ENCODE measurements at regions not wholly inside any gene's neighbourhood (a gene's known extent, or its start where the extent isn't known, plus 50 kb on each side); places are given as distances from the start of the nearest gene placed in this dataset.

DNA sequence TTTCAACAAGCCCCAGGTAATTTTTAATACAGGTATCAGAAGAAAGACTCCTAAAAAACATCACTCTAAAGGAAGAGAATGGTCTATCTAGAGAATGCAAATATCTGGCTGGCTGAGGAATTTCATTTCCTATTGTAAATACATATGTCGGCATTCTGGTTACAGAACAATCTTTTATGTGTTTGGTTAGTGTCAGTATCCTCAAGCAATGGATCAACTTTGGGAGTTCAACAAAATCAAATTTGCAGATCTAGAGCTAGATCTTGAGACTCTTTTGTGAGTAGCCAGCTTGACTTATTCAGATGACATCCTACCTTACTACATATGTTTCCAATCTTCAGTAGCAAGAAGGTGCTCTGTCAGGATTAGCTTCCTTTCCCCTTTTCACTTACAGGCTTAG, 145.1 kb downstream of the BTC start:
- POLR2A ChIA-PET (ENCODE audit: partially characterized antibody) = no interaction called here
- Histone ChIP-seq H3K4me3 (ENCODE audit: low read length in 2 of 2) (no peak overlapping the region), H3K9me3 (ENCODE audit: control insufficient read depth in 1 of 2, low read length in 2 of 2) (no peaks in the 10 kb centered on the region), H3K27ac (ENCODE audit: low read depth, low read length) (no peak overlapping the region), H3K36me3 (ENCODE audit: insufficient read depth, low read length) (no peaks in the 10 kb centered on the region), H3K4me1 (ENCODE audit: insufficient read depth, low read length) (no peaks in the 10 kb centered on the region), H3K27me3 (ENCODE audit: insufficient read depth, low read length) (no peaks in the 10 kb centered on the region)
- intact Hi-C loops (cut with micrococcal nuclease) = no loop called here
- Mint-ChIP-seq H3K9me3 (peaks cover 0 to 3% (median 0%) of the 10 kb centered on the region in 8 donors), H3K27ac (no peak overlapping the region), H3K36me3 (no peaks in the 10 kb centered on the region), H3K4me1 (no peaks in the 10 kb centered on the region), H3K4me3 (no peak overlapping the region), H3K27me3 (peaks cover 0 to 2% of the 10 kb centered on the region in 2 donors)
- no peak for DNase-seq
- CTCF ChIA-PET (ENCODE audit: partially characterized antibody) = no interaction called here

DNA sequence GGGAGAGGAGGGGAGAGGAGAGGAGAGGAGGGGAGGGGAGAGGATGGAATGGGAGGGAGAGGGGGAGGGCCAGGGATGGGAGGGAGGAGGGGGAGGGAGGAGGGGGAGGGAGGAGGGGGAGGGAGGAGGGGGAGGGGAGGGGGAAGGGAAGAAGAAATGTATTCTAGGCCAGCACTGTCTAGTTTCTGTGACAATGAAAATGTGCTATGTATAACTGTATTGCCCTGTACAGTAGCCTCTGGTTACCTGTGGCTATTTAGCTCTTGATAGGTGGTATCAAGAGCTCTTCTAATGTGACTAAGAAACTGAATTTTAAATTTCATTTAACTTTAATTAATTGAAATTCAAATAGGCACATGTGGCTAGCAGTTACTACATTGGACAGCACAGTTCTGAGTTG, 143.1 kb downstream of the BTC start:
- Mint-ChIP-seq H3K9me3 (peaks cover 0 to 3% (median 0%) of the 10 kb centered on the region in 8 donors), H3K36me3 (no peaks in the 10 kb centered on the region), H3K4me3 (no peak overlapping the region), H3K27ac (no peak overlapping the region), H3K4me1 (no peaks in the 10 kb centered on the region), H3K27me3 (peaks cover 0 to 2% of the 10 kb centered on the region in 2 donors)
- Histone ChIP-seq H3K27ac (ENCODE audit: low read depth, low read length) (no peak overlapping the region), H3K4me1 (ENCODE audit: insufficient read depth, low read length) (no peaks in the 10 kb centered on the region), H3K27me3 (ENCODE audit: insufficient read depth, low read length) (no peaks in the 10 kb centered on the region), H3K36me3 (ENCODE audit: insufficient read depth, low read length) (no peaks in the 10 kb centered on the region), H3K9me3 (ENCODE audit: control insufficient read depth in 1 of 2, low read length in 2 of 2) (no peaks in the 10 kb centered on the region), H3K4me3 (ENCODE audit: low read length in 2 of 2) (no peak overlapping the region)
- DNase-seq = no peak
- intact Hi-C loops (cut with micrococcal nuclease) = no loop called here
- POLR2A ChIA-PET (ENCODE audit: partially characterized antibody) = no interaction called here
- CTCF ChIA-PET (ENCODE audit: partially characterized antibody) = no interaction called here

DNA sequence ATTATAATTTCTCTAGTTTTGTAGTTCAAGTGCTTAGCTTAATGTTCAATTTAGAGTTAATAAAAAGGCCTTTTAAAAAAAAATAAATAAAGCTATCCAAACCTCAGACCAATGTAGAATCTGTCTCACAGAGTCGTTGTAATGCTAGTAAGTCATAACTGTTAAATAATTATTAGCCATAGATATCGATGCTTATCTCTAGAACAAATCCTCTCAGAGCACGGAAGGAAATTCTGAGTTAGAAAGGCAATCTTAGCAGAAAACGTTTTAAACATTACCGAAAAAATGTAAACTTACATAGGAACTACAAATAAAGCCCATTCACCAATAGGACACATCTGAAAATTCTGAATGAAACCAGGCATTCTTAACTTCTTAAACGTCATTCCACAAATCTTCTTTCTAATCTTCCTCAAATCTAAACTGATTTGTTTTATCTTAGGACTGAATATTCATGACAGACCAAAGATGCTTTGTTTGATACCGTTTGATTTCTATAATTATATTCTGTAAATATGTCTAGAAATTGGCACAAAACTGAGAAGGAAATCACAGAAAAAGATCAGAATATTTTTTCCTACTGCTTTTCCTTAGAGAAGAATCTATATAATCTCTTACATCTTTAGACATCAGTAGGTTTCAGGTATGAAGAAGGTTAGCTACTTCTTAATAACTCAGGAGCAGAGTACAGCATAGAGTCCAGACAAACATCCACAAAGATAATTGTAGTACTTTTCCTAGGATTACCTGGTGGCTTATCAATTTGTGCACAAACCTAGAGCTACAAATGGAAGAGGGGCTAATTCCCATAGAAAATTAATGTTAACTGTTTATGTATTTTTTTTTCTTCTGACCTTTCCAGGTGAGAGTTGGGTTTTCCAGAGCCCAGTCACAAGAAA, 140.7 kb downstream of the BTC start:
- Histone ChIP-seq H3K4me1 (ENCODE audit: insufficient read depth, low read length) (no peaks in the 10 kb centered on the region), H3K4me3 (ENCODE audit: low read length in 2 of 2) (no peak overlapping the region), H3K27me3 (ENCODE audit: insufficient read depth, low read length) (no peaks in the 10 kb centered on the region), H3K27ac (ENCODE audit: low read depth, low read length) (no peak overlapping the region), H3K36me3 (ENCODE audit: insufficient read depth, low read length) (no peaks in the 10 kb centered on the region), H3K9me3 (ENCODE audit: control insufficient read depth in 1 of 2, low read length in 2 of 2) (no peaks in the 10 kb centered on the region)
- DNase-seq = no peak
- no peaks in the 10 kb centered on the region for H3K27me3 Mint-ChIP-seq
- peaks cover 0 to 5% (median 0%) of the 10 kb centered on the region in 8 donors for H3K9me3 Mint-ChIP-seq
- intact Hi-C loops (cut with micrococcal nuclease) = no loop called here
- no peaks in the 10 kb centered on the region for H3K36me3 Mint-ChIP-seq
- H3K27ac Mint-ChIP-seq = no peak overlapping the region
- ChIA-PET CTCF (ENCODE audit: partially characterized antibody) (no interaction called here), POLR2A (ENCODE audit: partially characterized antibody) (no interaction called here)
- no peak overlapping the region for H3K4me3 Mint-ChIP-seq
- no peaks in the 10 kb centered on the region for H3K4me1 Mint-ChIP-seq

DNA sequence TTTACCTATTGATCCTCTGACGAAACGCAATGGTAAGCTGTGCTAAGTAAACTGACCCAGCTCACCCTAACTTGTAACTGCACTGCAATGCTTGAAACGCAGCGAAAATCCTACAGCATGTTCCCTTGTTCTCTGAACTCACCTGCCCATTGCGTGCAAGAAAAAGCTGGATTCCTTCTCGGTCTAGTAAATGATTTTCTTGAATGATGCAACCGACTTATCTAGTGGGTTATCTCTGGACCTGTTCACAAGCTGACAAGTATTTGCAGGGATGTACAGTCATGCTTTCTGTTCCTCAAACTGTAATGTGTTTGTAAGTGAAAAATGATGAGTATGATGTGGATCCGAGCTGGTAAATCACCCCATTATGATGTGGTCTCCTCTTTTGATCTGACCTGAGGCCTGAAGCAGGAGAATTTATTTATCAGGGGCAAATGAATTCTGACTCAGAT, 140.1 kb downstream of the BTC start:
- no peaks in the 10 kb centered on the region for H3K36me3 Mint-ChIP-seq
- peaks cover 0 to 5% (median 0%) of the 10 kb centered on the region in 8 donors for H3K9me3 Mint-ChIP-seq
- no peak overlapping the region for H3K4me3 Mint-ChIP-seq
- Histone ChIP-seq H3K27ac (ENCODE audit: low read depth, low read length) (no peak overlapping the region), H3K36me3 (ENCODE audit: insufficient read depth, low read length) (no peaks in the 10 kb centered on the region), H3K9me3 (ENCODE audit: control insufficient read depth in 1 of 2, low read length in 2 of 2) (no peaks in the 10 kb centered on the region), H3K4me3 (ENCODE audit: low read length in 2 of 2) (no peak overlapping the region), H3K27me3 (ENCODE audit: insufficient read depth, low read length) (no peaks in the 10 kb centered on the region), H3K4me1 (ENCODE audit: insufficient read depth, low read length) (no peaks in the 10 kb centered on the region)
- H3K27me3 Mint-ChIP-seq = no peaks in the 10 kb centered on the region
- POLR2A ChIA-PET (ENCODE audit: partially characterized antibody) = no interaction called here
- CTCF ChIA-PET (ENCODE audit: partially characterized antibody) = no interaction called here
- intact Hi-C loops (cut with micrococcal nuclease) = no loop called here
- no peak overlapping the region for H3K27ac Mint-ChIP-seq
- H3K4me1 Mint-ChIP-seq = no peaks in the 10 kb centered on the region
- no peak for DNase-seq

DNA sequence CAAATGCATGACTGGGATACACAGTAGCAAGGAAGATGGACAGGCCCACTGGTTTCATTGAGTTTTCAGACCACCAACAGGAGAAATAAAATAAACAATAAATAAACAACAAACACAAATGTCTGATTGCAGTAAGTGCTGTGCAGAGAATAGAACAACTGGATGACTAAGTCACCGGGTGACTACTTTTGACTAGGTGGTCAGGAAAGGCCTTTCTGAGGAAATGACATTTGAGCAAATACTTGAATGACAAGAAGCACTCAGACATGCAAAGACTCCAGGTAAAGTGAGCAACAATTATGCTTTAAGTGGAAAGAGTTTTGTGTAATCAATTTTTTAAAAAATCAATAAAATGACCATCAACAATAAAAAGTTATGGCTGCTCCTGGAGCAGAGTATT, 137.7 kb downstream of the BTC start:
- no peaks in the 10 kb centered on the region for H3K36me3 Mint-ChIP-seq
- H3K4me1 Mint-ChIP-seq = no peaks in the 10 kb centered on the region
- no peak overlapping the region for H3K27ac ChIP-seq (ENCODE audit: low read depth, low read length)
- H3K36me3 ChIP-seq (ENCODE audit: insufficient read depth, low read length) = no peaks in the 10 kb centered on the region
- no peak overlapping the region for H3K27ac Mint-ChIP-seq
- no peak overlapping the region for H3K4me3 ChIP-seq (ENCODE audit: low read length in 2 of 2)
- H3K9me3 ChIP-seq (ENCODE audit: control insufficient read depth in 1 of 2, low read length in 2 of 2) = no peaks in the 10 kb centered on the region
- no peaks in the 10 kb centered on the region for H3K4me1 ChIP-seq (ENCODE audit: insufficient read depth, low read length)
- H3K27me3 Mint-ChIP-seq = no peaks in the 10 kb centered on the region
- no peaks in the 10 kb centered on the region for H3K27me3 ChIP-seq (ENCODE audit: insufficient read depth, low read length)
- ChIA-PET CTCF (ENCODE audit: partially characterized antibody) (no interaction called here), POLR2A (ENCODE audit: partially characterized antibody) (no interaction called here)
- H3K4me3 Mint-ChIP-seq = no peak overlapping the region
- no peak for DNase-seq
- peaks cover 0 to 2% (median 0%) of the 10 kb centered on the region in 8 donors for H3K9me3 Mint-ChIP-seq
- intact Hi-C loops (cut with micrococcal nuclease) = no loop called here

DNA sequence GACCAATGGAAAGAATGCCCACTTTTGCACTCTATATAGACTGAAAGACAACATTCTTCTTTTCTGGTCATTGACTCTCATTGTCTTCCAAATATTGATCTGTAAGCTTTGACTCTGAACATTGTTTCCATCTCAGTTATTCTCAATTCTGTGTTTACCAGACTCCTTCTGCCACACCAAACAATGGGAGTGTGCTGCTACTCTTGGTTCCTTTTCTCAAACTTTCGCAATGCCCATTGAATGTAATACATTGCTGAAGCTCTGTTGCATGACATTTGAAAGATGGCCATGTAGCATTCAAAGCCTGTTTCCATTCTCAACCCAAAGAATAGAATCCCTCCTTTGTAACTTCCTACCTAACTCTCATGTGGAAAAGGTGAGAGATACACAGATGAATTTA, 136.2 kb downstream of the BTC start:
- Mint-ChIP-seq H3K9me3 (peaks cover 0 to 2% (median 0%) of the 10 kb centered on the region in 8 donors), H3K27me3 (no peaks in the 10 kb centered on the region), H3K36me3 (no peaks in the 10 kb centered on the region), H3K4me3 (no peak overlapping the region), H3K4me1 (no peaks in the 10 kb centered on the region), H3K27ac (no peak overlapping the region)
- DNase-seq = no peak
- ChIA-PET CTCF (ENCODE audit: partially characterized antibody) (no interaction called here), POLR2A (ENCODE audit: partially characterized antibody) (no interaction called here)
- Histone ChIP-seq H3K9me3 (ENCODE audit: control insufficient read depth in 1 of 2, low read length in 2 of 2) (no peaks in the 10 kb centered on the region), H3K4me3 (ENCODE audit: low read length in 2 of 2) (no peak overlapping the region), H3K27me3 (ENCODE audit: insufficient read depth, low read length) (no peaks in the 10 kb centered on the region), H3K27ac (ENCODE audit: low read depth, low read length) (no peak overlapping the region), H3K4me1 (ENCODE audit: insufficient read depth, low read length) (no peaks in the 10 kb centered on the region), H3K36me3 (ENCODE audit: insufficient read depth, low read length) (no peaks in the 10 kb centered on the region)
- intact Hi-C loops (cut with micrococcal nuclease) = no loop called here

DNA sequence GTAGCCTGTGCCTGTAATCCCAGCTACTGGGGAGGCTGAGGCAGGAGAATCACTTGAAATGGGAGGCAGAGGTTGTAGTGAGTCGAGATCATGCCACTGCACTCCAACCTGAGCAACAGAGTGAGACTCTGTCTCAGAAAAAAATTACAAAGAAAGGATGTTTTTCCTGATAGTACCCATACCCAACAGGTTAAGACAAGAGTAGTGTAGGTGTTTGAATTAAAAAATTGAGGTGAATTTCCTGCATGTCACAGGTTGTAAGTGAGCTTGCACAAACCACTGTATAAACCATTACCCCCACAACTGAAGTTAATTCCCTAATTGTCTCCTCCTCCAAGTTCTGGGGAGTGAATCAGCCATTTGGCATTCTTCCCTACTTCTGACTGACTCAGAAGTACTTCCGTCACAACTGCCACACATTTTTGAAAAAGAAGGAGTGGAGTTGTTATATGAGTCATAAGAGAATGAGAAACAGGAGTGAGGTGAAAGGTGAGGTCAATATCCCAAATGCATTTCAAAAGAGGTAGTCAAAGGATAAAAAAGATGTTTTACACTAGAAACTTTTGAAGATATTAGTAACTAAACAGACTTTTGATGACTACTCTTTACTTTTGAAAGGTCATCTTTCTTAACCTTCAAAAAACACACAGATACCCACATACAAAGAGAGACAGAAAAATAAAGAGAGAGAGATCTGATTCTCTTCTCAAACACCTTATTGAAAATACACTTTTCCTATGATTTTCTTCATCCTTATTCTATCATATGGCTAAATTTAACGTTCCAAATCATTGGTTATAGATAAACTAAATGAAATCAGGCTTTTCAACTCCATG, 134.5 kb downstream of the BTC start:
- Mint-ChIP-seq H3K4me3 (no peak overlapping the region), H3K36me3 (no peaks in the 10 kb centered on the region), H3K27me3 (peaks cover 0 to 2% of the 10 kb centered on the region in 2 donors), H3K4me1 (no peaks in the 10 kb centered on the region), H3K27ac (no peak overlapping the region), H3K9me3 (peaks cover 0 to 2% (median 0%) of the 10 kb centered on the region in 8 donors)
- no peaks in the 10 kb centered on the region for H3K4me1 ChIP-seq (ENCODE audit: insufficient read depth, low read length)
- no peak for DNase-seq
- no peak overlapping the region for H3K27ac ChIP-seq (ENCODE audit: low read depth, low read length)
- ChIA-PET CTCF (ENCODE audit: partially characterized antibody) (no interaction called here), POLR2A (ENCODE audit: partially characterized antibody) (no interaction called here)
- H3K36me3 ChIP-seq (ENCODE audit: insufficient read depth, low read length) = no peaks in the 10 kb centered on the region
- no peaks in the 10 kb centered on the region for H3K27me3 ChIP-seq (ENCODE audit: insufficient read depth, low read length)
- H3K9me3 ChIP-seq (ENCODE audit: control insufficient read depth in 1 of 2, low read length in 2 of 2) = no peaks in the 10 kb centered on the region
- H3K4me3 ChIP-seq (ENCODE audit: low read length in 2 of 2) = no peak overlapping the region
- intact Hi-C loops (cut with micrococcal nuclease) = no loop called here

Data from CD4-positive, alpha-beta memory T cell (primary cell).